ENCODE measurements at regions not wholly inside any gene's neighbourhood (a gene's known extent, or its start where the extent isn't known, plus 50 kb on each side); places are given as distances from the start of the nearest gene placed in this dataset.

GRCh38 chr1:65626003-65626402, 166.7 kb upstream of the PDE4B start:
- TF ChIP-seq, protein P1, sequence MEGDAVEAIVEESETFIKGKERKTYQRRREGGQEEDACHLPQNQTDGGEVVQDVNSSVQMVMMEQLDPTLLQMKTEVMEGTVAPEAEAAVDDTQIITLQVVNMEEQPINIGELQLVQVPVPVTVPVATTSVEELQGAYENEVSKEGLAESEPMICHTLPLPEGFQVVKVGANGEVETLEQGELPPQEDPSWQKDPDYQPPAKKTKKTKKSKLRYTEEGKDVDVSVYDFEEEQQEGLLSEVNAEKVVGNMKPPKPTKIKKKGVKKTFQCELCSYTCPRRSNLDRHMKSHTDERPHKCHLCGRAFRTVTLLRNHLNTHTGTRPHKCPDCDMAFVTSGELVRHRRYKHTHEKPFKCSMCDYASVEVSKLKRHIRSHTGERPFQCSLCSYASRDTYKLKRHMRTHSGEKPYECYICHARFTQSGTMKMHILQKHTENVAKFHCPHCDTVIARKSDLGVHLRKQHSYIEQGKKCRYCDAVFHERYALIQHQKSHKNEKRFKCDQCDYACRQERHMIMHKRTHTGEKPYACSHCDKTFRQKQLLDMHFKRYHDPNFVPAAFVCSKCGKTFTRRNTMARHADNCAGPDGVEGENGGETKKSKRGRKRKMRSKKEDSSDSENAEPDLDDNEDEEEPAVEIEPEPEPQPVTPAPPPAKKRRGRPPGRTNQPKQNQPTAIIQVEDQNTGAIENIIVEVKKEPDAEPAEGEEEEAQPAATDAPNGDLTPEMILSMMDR (IDR thresholded peaks at IDR 0.05; ENCODE audit: insufficient read depth, low read depth, low read length): no peak
- TF ChIP-seq EZH2 (IDR thresholded peaks at IDR 0.05; ENCODE audit: insufficient read depth, low read length): no peak

All from astrocyte (in vitro differentiated cells and primary cell).